ENCODE measurements at regions not wholly inside any gene's neighbourhood (a gene's known extent, or its start where the extent isn't known, plus 50 kb on each side); places are given as distances from the start of the nearest gene placed in this dataset.

- intact Hi-C loops (cut with DNase I) = no loop called here
These were observed 74.8 kb upstream of the SLIT2 start for GRCh38 chr4:20176881-20177280.

GRCh38 chr4:20172070-20172760, 79.5 kb upstream of the SLIT2 start:
- no peak overlapping the region for H3K27ac ChIP-seq
- no peaks in the 10 kb centered on the region for H3K27me3 ChIP-seq
- DNase-seq = no peak
- intact Hi-C loops (cut with DNase I) = no loop called here
- no peaks in the 10 kb centered on the region for H3K9me3 ChIP-seq
- H3K4me1 ChIP-seq = no peaks in the 10 kb centered on the region
- H3K36me3 ChIP-seq = no peaks in the 10 kb centered on the region
- no peak for TF ChIP-seq CTCF (IDR thresholded peaks at IDR 0.05)
- no peak for TF ChIP-seq POLR2A (IDR thresholded peaks at IDR 0.05)
- no peak overlapping the region for H3K4me3 ChIP-seq
- 28 to 35% methylated on average over 1 of the region's 1 CpG for WGBS, 2 donors

More at GRCh38 chr4:20176881-20177280, 74.8 kb upstream of the SLIT2 start:
- TF ChIP-seq CTCF (IDR thresholded peaks at IDR 0.05) = no peak
- no peak for TF ChIP-seq POLR2A (IDR thresholded peaks at IDR 0.05)
- no peak for DNase-seq
- Histone ChIP-seq H3K36me3 (no peaks in the 10 kb centered on the region), H3K27ac (no peak overlapping the region), H3K4me3 (no peak overlapping the region), H3K4me1 (no peaks in the 10 kb centered on the region), H3K27me3 (no peaks in the 10 kb centered on the region), H3K9me3 (peaks cover 0 to 6% (median 0%) of the 10 kb centered on the region in 3 donors)
- 85 to 89% methylated on average over 2 of the region's 2 CpGs for WGBS, 2 donors

GRCh38 chr4:20166544-20166943, 85.2 kb upstream of the SLIT2 start:
- Histone ChIP-seq H3K27me3 (no peaks in the 10 kb centered on the region), H3K4me1 (no peaks in the 10 kb centered on the region), H3K27ac (no peak overlapping the region), H3K4me3 (no peak overlapping the region), H3K36me3 (no peaks in the 10 kb centered on the region), H3K9me3 (no peaks in the 10 kb centered on the region)
- no peak for TF ChIP-seq CTCF (IDR thresholded peaks at IDR 0.05)
- intact Hi-C loops (cut with DNase I) = no loop called here
- no peak for DNase-seq
- 53 to 96% methylated on average over 3 of the region's 3 CpGs for WGBS, 2 donors

- Histone ChIP-seq H3K9me3 (no peaks in the 10 kb centered on the region), H3K27me3 (no peaks in the 10 kb centered on the region), H3K4me3 (no peak overlapping the region), H3K4me1 (no peaks in the 10 kb centered on the region), H3K36me3 (no peaks in the 10 kb centered on the region), H3K27ac (no peak overlapping the region)
- DNase-seq = no peak
- WGBS, 2 donors = 80 to 93% methylated on average over 2 of the region's 2 CpGs
- intact Hi-C loops (cut with DNase I) = no loop called here
- TF ChIP-seq CTCF (IDR thresholded peaks at IDR 0.05) (no peak), POLR2A (IDR thresholded peaks at IDR 0.05) (no peak)
These were observed 92.2 kb upstream of the SLIT2 start for GRCh38 chr4:20159516-20159915.

GRCh38 chr4:20158195-20158594, 93.5 kb upstream of the SLIT2 start:
- intact Hi-C loops (cut with DNase I) = no loop called here
- Histone ChIP-seq H3K4me1 (no peaks in the 10 kb centered on the region), H3K27ac (no peak overlapping the region), H3K9me3 (no peaks in the 10 kb centered on the region), H3K27me3 (no peaks in the 10 kb centered on the region), H3K36me3 (no peaks in the 10 kb centered on the region), H3K4me3 (no peak overlapping the region)
- no peak for DNase-seq
- 73 to 87% methylated on average over 2 of the region's 2 CpGs for WGBS, 2 donors
- TF ChIP-seq CTCF (IDR thresholded peaks at IDR 0.05) (no peak), POLR2A (IDR thresholded peaks at IDR 0.05) (no peak)

Measured in esophagus squamous epithelium (tissue), 5 donors.